Mesenchymal stem cell (in vitro differentiated cells and primary cell): ENCODE measurements at regions not wholly inside any gene's neighbourhood (a gene's known extent, or its start where the extent isn't known, plus 50 kb on each side); places are given as distances from the start of the nearest gene placed in this dataset.
A peak's percentile ranks its signal among the peaks of the same experiment; 100 is the strongest.

Source experiments
- DNase-seq: peaks from one replicate; pipeline ENCODE4 v3.0.0-alpha.2; 2013
- H2AFZ ChIP-seq: one replicate; pipeline ENCODE4 v1.6.1; 2013; ENCODE audit warnings: low read depth, mild to moderate bottlenecking, control low read depth, inconsistent platforms, low read length, moderate library complexity
- H2AK5ac ChIP-seq: 2 replicates; pipeline ENCODE4 v1.6.1; 2013; ENCODE audit warnings: low read length, moderate library complexity, mild to moderate bottlenecking, inconsistent platforms; ENCODE audit not compliant: severe bottlenecking
- H2BK120ac ChIP-seq: one replicate; pipeline ENCODE4 v1.6.1; 2013; ENCODE audit warnings: low read depth, mild to moderate bottlenecking, inconsistent platforms, low read length, moderate library complexity
- H2BK12ac ChIP-seq, 2 experiments: one replicate each; pipeline ENCODE4 v1.6.1; 2013; ENCODE audit warnings: inconsistent platforms in 2 of 2, low read length in 2 of 2, mild to moderate bottlenecking in 2 of 2, moderate library complexity in 2 of 2, control low read depth in 1 of 2
- H2BK15ac ChIP-seq: one replicate; pipeline ENCODE4 v1.6.1; 2013; ENCODE audit warnings: mild to moderate bottlenecking, low read depth, inconsistent platforms; ENCODE audit not compliant: poor library complexity, severe bottlenecking
- H2BK5ac ChIP-seq: 2 replicates; pipeline ENCODE4 v1.6.1; 2013; ENCODE audit warnings: low read depth, mild to moderate bottlenecking, low read length, control low read depth, inconsistent platforms; ENCODE audit not compliant: poor library complexity, severe bottlenecking
- H3K14ac ChIP-seq, 2 experiments: one replicate each; pipeline ENCODE4 v1.6.1; 2013; ENCODE audit warnings: inconsistent platforms in 2 of 2, low read length in 2 of 2, control low read depth in 1 of 2, mild to moderate bottlenecking in 1 of 2, moderate library complexity in 1 of 2
- H3K18ac ChIP-seq, 2 experiments: one replicate each; pipeline ENCODE4 v1.6.1; 2013; ENCODE audit warnings: inconsistent platforms in 2 of 2, low read length in 2 of 2, control low read depth in 1 of 2, low read depth in 1 of 2, mild to moderate bottlenecking in 1 of 2
- H3K23ac ChIP-seq, 2 experiments: one replicate each; pipeline ENCODE4 v1.6.1; 2013; ENCODE audit warnings: inconsistent platforms in 2 of 2, low read length in 2 of 2, mild to moderate bottlenecking in 2 of 2, moderate library complexity in 2 of 2, control low read depth in 1 of 2
- H3K27ac ChIP-seq: 2 replicates; pipeline ENCODE4 v1.5.1; 2013; ENCODE audit warnings: mild to moderate bottlenecking, moderate library complexity, low read length, control low read depth, inconsistent platforms; ENCODE audit not compliant: poor library complexity, severe bottlenecking
- H3K27me3 ChIP-seq, 2 experiments: 2 replicates each; pipeline versions ENCODE4 v1.6.1 to v1.7.0; 2013; ENCODE audit warnings: low read length in 2 of 2, mild to moderate bottlenecking in 2 of 2, moderate library complexity in 2 of 2, control low read depth in 1 of 2, inconsistent platforms in 1 of 2; ENCODE audit not compliant: control insufficient read depth in 1 of 2, insufficient read depth in 1 of 2
- H3K36me3 ChIP-seq, 2 experiments: 2 replicates each; pipeline versions ENCODE4 v1.6.1 to v1.7.0; 2013; ENCODE audit warnings: low read length in 2 of 2, control low read depth in 1 of 2, inconsistent platforms in 1 of 2, low read depth in 1 of 2, mild to moderate bottlenecking in 1 of 2; ENCODE audit not compliant: insufficient read depth in 2 of 2, control insufficient read depth in 1 of 2
- H3K4ac ChIP-seq, 2 experiments: one replicate each; pipeline ENCODE4 v1.6.1; 2013; ENCODE audit warnings: inconsistent platforms in 2 of 2, low read length in 2 of 2, mild to moderate bottlenecking in 2 of 2, moderate library complexity in 2 of 2, control low read depth in 1 of 2, low read depth in 1 of 2
- H3K4me1 ChIP-seq: 2 replicates; pipeline ENCODE4 v1.6.1; 2013; ENCODE audit warnings: low read depth, low read length, control low read depth; ENCODE audit not compliant: control insufficient read depth, insufficient read depth
- H3K4me2 ChIP-seq: 2 replicates; pipeline ENCODE4 v1.6.1; 2013; ENCODE audit warnings: low read length, mild to moderate bottlenecking, inconsistent platforms; ENCODE audit not compliant: poor library complexity, severe bottlenecking
- H3K4me3 ChIP-seq, 2 experiments: 2 replicates each; pipeline versions ENCODE4 v1.5.1 to v1.7.0; 2013; ENCODE audit warnings: low read length in 2 of 2, mild to moderate bottlenecking in 2 of 2, control low read depth in 1 of 2, low read depth in 1 of 2; ENCODE audit not compliant: insufficient read depth in 1 of 2
- H3K79me1 ChIP-seq: replicated peaks from 2 replicates; pipeline ENCODE4 v1.6.1; 2013; ENCODE audit warnings: mild to moderate bottlenecking, control low read depth, low read length, inconsistent platforms; ENCODE audit not compliant: poor library complexity, severe bottlenecking
- H3K9ac ChIP-seq: 2 replicates; pipeline ENCODE4 v1.7.0; 2013; ENCODE audit warnings: mild to moderate bottlenecking, low read length, moderate library complexity
- H3K9me3 ChIP-seq: 2 replicates; pipeline ENCODE4 v1.7.0; 2013; ENCODE audit warnings: mild to moderate bottlenecking, low read length; ENCODE audit not compliant: control insufficient read depth
- H4K8ac ChIP-seq: one replicate; pipeline ENCODE4 v1.6.1; 2013; ENCODE audit warnings: inconsistent platforms, mild to moderate bottlenecking, low read length, moderate library complexity
- H4K91ac ChIP-seq: one replicate; pipeline ENCODE4 v1.6.1; 2013; ENCODE audit warnings: mild to moderate bottlenecking, low read length, inconsistent platforms
- WGBS: methylation state at CpG from one replicate; pipeline ENCODE4 v1.1.7; 2013; ENCODE audit warnings: mixed read lengths; 5-methylcytosine and 5-hydroxymethylcytosine counted together

- H2BK120ac ChIP-seq = no peak overlapping the region
- no peak overlapping the region for H2BK12ac ChIP-seq
- peaks cover 8 to 17% of the 10 kb centered on the region in 2 experiments for H3K27me3 ChIP-seq
- no peak overlapping the region for H4K91ac ChIP-seq
- H3K36me3 ChIP-seq = no peaks in the 10 kb centered on the region
- no peak overlapping the region for H3K14ac ChIP-seq
- no peaks in the 10 kb centered on the region for H3K9me3 ChIP-seq
- WGBS = 74% methylated on average over 7 of the region's 9 CpGs
- no peak overlapping the region for H2BK15ac ChIP-seq
- DNase-seq = no peak
- H4K8ac ChIP-seq = no peak overlapping the region
- no peak overlapping the region for H3K18ac ChIP-seq
- H3K23ac ChIP-seq = no peak overlapping the region
- peaks cover 3% of the 10 kb centered on the region for H3K4me1 ChIP-seq
- no peak overlapping the region for H3K27ac ChIP-seq
- no peak overlapping the region for H2AK5ac ChIP-seq
- H2AFZ ChIP-seq = no peak overlapping the region
- no peak overlapping the region for H3K4ac ChIP-seq
- H3K4me2 ChIP-seq = no peak overlapping the region
- peak overlapping the region in 1 of 2 experiments; percentile 96 for H3K4me3 ChIP-seq
- H2BK5ac ChIP-seq = no peak overlapping the region
- H3K9ac ChIP-seq = peak overlapping the region; percentile 88
- no peaks in the 10 kb centered on the region for H3K79me1 ChIP-seq
These were observed 196.1 kb downstream of the TRIM27 start for GRCh38 chr6:28727559-28728211.

- Histone ChIP-seq H2BK12ac (no peak overlapping the region), H2BK120ac (no peak overlapping the region), H3K4me1 (peaks cover 3% of the 10 kb centered on the region), H2BK15ac (no peak overlapping the region), H3K9me3 (no peaks in the 10 kb centered on the region), H4K8ac (no peak overlapping the region), H3K14ac (no peak overlapping the region), H4K91ac (no peak overlapping the region), H3K4me3 (peak overlapping the region in 1 of 2 experiments; percentile 96), H3K36me3 (no peaks in the 10 kb centered on the region), H2AFZ (no peak overlapping the region), H2AK5ac (no peak overlapping the region), H3K4me2 (peak overlapping the region; percentile 57), H3K23ac (no peak overlapping the region), H3K9ac (peak overlapping the region; percentile 88), H3K4ac (no peak overlapping the region), H3K27ac (no peak overlapping the region), H3K27me3 (peaks cover 14 to 35% of the 10 kb centered on the region in 2 experiments), H3K79me1 (no peaks in the 10 kb centered on the region), H2BK5ac (no peak overlapping the region), H3K18ac (no peak overlapping the region)
- no peak for DNase-seq
- 11% methylated on average over 20 of the region's 24 CpGs for WGBS
These were observed 194.0 kb downstream of the TRIM27 start for GRCh38 chr6:28729501-28730402.

- Histone ChIP-seq H2AFZ (no peak overlapping the region), H3K4me2 (no peak overlapping the region), H3K27ac (no peak overlapping the region), H2BK15ac (no peak overlapping the region), H4K8ac (no peak overlapping the region), H3K27me3 (peaks cover 18 to 56% of the 10 kb centered on the region in 2 experiments), H2AK5ac (no peak overlapping the region), H3K36me3 (no peaks in the 10 kb centered on the region), H3K14ac (no peak overlapping the region), H3K4me3 (no peak overlapping the region), H2BK5ac (no peak overlapping the region), H3K4me1 (peaks cover 3% of the 10 kb centered on the region), H2BK12ac (no peak overlapping the region), H3K4ac (no peak overlapping the region), H3K79me1 (no peaks in the 10 kb centered on the region), H3K9ac (no peak overlapping the region), H4K91ac (no peak overlapping the region), H2BK120ac (no peak overlapping the region), H3K23ac (no peak overlapping the region), H3K9me3 (no peaks in the 10 kb centered on the region), H3K18ac (no peak overlapping the region)
- no peak for DNase-seq
- 77% methylated on average over 5 of the region's 5 CpGs for WGBS
These were observed 191.7 kb downstream of the TRIM27 start for GRCh38 chr6:28732052-28732451.

- no peak overlapping the region for H3K18ac ChIP-seq
These were observed 189.3 kb downstream of the TRIM27 start for GRCh38 chr6:28734443-28734959.

More at GRCh38 chr6:28734443-28734959, 189.3 kb downstream of the TRIM27 start:
- Histone ChIP-seq H3K27ac (no peak overlapping the region), H3K27me3 (peaks cover 35 to 74% of the 10 kb centered on the region in 2 experiments), H4K8ac (no peak overlapping the region), H2BK120ac (no peak overlapping the region), H4K91ac (no peak overlapping the region), H2AFZ (no peak overlapping the region), H2BK15ac (no peak overlapping the region), H2AK5ac (no peak overlapping the region), H3K14ac (no peak overlapping the region), H3K4ac (no peak overlapping the region), H3K79me1 (no peaks in the 10 kb centered on the region), H3K4me1 (peaks cover 3% of the 10 kb centered on the region), H3K9ac (no peak overlapping the region), H3K36me3 (no peaks in the 10 kb centered on the region), H3K4me3 (peak overlapping the region in 1 of 2 experiments; percentile 49), H3K9me3 (no peaks in the 10 kb centered on the region), H3K23ac (no peak overlapping the region), H3K4me2 (no peak overlapping the region), H2BK5ac (no peak overlapping the region), H2BK12ac (no peak overlapping the region)
- 91% methylated on average over 14 of the region's 15 CpGs for WGBS
- DNase-seq = no peak
